DND-41 (cell line): ENCODE measurements at regions not wholly inside any gene's neighbourhood (a gene's known extent, or its start where the extent isn't known, plus 50 kb on each side); places are given as distances from the start of the nearest gene placed in this dataset.

ENCODE experiments used
- ATAC-seq: fragments of 200-7000 bp; cut with Tn5 transposase; 3 replicates; pipeline ENCODE4 v1.9.1; 2021; ENCODE audit warnings: low read depth; ENCODE audit not compliant: insufficient read depth
- DNase-seq: peaks from one replicate; pipeline ENCODE4 v3.0.0-alpha.2; 2020
- H2AFZ ChIP-seq: 2 replicates; pipeline ENCODE4 v1.6.0; 2012; ENCODE audit warnings: low read depth, low read length
- H3K27ac ChIP-seq: 2 replicates; pipeline ENCODE4 v1.5.1; 2012; ENCODE audit warnings: low read length, inconsistent platforms
- H3K27me3 ChIP-seq: fragments of 200-600 bp; sonication (generic); 2 replicates; pipeline ENCODE4 v1.6.0; 2012; ENCODE audit warnings: low read length, mild to moderate bottlenecking, inconsistent platforms; ENCODE audit not compliant: insufficient read depth, poor library complexity
- H3K36me3 ChIP-seq: 2 replicates; pipeline ENCODE4 v1.5.1; 2012; ENCODE audit warnings: low read length, inconsistent platforms; ENCODE audit not compliant: insufficient read depth
- H3K4me1 ChIP-seq: 2 replicates; pipeline ENCODE4 v1.5.1; 2012; ENCODE audit warnings: mild to moderate bottlenecking, low read length; ENCODE audit not compliant: insufficient read depth
- H3K4me2 ChIP-seq: 2 replicates; pipeline ENCODE4 v1.6.0; 2012; ENCODE audit warnings: mild to moderate bottlenecking, moderate library complexity, low read length, inconsistent platforms; ENCODE audit not compliant: insufficient read depth
- H3K4me3 ChIP-seq, 2 experiments: fragments of 200-600 bp in 1 of 2; shearing (Covaris generic) in 1 of 2; 2 replicates each; pipeline ENCODE4 v1.5.1; 2012 to 2016; ENCODE audit warnings: inconsistent platforms in 2 of 2, low read length in 2 of 2, mild to moderate bottlenecking in 2 of 2, low read depth in 1 of 2, moderate library complexity in 1 of 2
- H3K79me2 ChIP-seq: 2 replicates; pipeline ENCODE4 v1.6.0; 2012; ENCODE audit warnings: low read length, inconsistent platforms; ENCODE audit not compliant: insufficient read depth
- H3K9ac ChIP-seq: 2 replicates; pipeline ENCODE4 v1.6.0; 2012; ENCODE audit warnings: low read depth, mild to moderate bottlenecking, inconsistent platforms, low read length, moderate library complexity
- H3K9me3 ChIP-seq: 2 replicates; pipeline ENCODE4 v1.5.1; 2012; ENCODE audit warnings: low read length, moderate library complexity, mild to moderate bottlenecking, inconsistent platforms; ENCODE audit not compliant: insufficient read depth, severe bottlenecking
- H4K20me1 ChIP-seq: 2 replicates; pipeline ENCODE4 v1.6.0; 2012; ENCODE audit warnings: low read length; ENCODE audit not compliant: insufficient read depth
- CTCF ChIP-seq: IDR thresholded peaks from 2 replicates; pipeline ENCODE4 v1.5.1; 2012; ENCODE audit warnings: borderline replicate concordance, low read length, moderate library complexity, mild to moderate bottlenecking; ENCODE audit not compliant: poor library complexity, severe bottlenecking; ENCODE audit errors: extremely low read depth
- EZH2 ChIP-seq: IDR thresholded peaks from 3 replicates; pipeline ENCODE4 v1.6.1; 2012; ENCODE audit warnings: borderline replicate concordance, low read depth, mild to moderate bottlenecking, moderate library complexity, low read length, inconsistent platforms; ENCODE audit not compliant: severe bottlenecking

- no peak overlapping the region for H2AFZ ChIP-seq
- H4K20me1 ChIP-seq, result no peaks in the 10 kb centered on the region
- H3K4me1 ChIP-seq, result no peaks in the 10 kb centered on the region
- H3K36me3 ChIP-seq, result no peaks in the 10 kb centered on the region
- DNase-seq (no peak), ATAC-seq (no peak)
- no peaks in the 10 kb centered on the region for H3K27me3 ChIP-seq
- H3K27ac ChIP-seq, result no peak overlapping the region
- TF ChIP-seq CTCF (no peak), EZH2 (no peak)
- H3K4me3 ChIP-seq, result no peak overlapping the region
- H3K9ac ChIP-seq, result no peak overlapping the region
- H3K4me2 ChIP-seq, result no peak overlapping the region
- peaks cover 7% of the 10 kb centered on the region for H3K9me3 ChIP-seq
- no peaks in the 10 kb centered on the region for H3K79me2 ChIP-seq
Measured at GRCh38 chr2:105977212-105977611, 216.9 kb downstream of the UXS1 start.

DNA sequence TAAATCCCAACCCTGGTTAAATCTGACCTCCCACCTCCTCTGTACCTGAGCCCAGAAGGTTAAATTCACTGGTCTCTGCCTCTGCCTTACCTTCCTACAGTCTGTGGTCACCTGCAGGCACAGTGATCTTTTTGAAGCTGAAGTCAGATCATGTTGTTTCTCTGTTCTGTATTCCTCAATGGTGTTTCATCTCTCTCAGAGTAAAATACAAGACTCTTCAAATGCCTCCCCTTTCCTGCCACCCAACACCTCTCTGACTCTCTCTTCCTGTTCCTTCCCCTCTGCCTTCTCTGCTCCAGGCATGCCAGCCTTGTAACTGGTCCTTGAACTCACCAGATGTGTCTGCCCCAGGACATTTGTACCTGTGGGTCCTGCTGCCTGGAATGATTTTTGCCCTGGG is 219.3 kb downstream of the UXS1 start:
- TF ChIP-seq EZH2 (no peak), CTCF (no peak)
- DNase-seq, result no peak
- Histone ChIP-seq H3K79me2 (no peaks in the 10 kb centered on the region), H3K36me3 (no peaks in the 10 kb centered on the region), H3K4me2 (no peak overlapping the region), H3K4me3 (no peak overlapping the region), H3K27me3 (no peaks in the 10 kb centered on the region), H3K4me1 (no peaks in the 10 kb centered on the region), H3K9ac (no peak overlapping the region), H3K9me3 (peaks cover 7% of the 10 kb centered on the region), H3K27ac (no peak overlapping the region), H4K20me1 (no peaks in the 10 kb centered on the region), H2AFZ (no peak overlapping the region)
- ATAC-seq, result no peak

DNA sequence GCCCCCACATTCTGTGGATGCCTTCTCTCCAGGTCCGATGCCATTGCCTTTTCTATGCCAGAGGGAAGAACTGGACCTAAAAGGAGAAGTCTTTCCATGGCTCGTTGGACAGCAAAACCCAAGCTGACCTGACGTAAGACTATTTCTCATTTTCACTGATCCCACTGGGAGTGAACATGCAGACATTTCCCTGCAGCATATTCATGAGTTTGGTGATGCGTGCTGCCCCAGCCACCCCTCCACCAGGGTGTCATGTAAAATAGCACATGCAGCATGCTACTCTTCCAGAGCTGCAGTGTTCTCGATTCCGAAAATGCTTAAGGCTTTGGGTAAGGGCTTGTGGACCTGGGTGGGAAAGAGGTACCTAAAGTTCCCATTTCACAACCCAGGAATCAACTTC is 221.2 kb downstream of the UXS1 start:
- DNase-seq (no peak), ATAC-seq (no peak)
- H2AFZ ChIP-seq, result no peak overlapping the region
- no peaks in the 10 kb centered on the region for H3K27me3 ChIP-seq
- H3K79me2 ChIP-seq, result no peaks in the 10 kb centered on the region
- H3K4me3 ChIP-seq, result no peak overlapping the region
- no peaks in the 10 kb centered on the region for H3K4me1 ChIP-seq
- H3K36me3 ChIP-seq, result no peaks in the 10 kb centered on the region
- no peak overlapping the region for H3K9ac ChIP-seq
- no peak overlapping the region for H3K4me2 ChIP-seq
- no peak overlapping the region for H3K27ac ChIP-seq
- no peaks in the 10 kb centered on the region for H4K20me1 ChIP-seq
- H3K9me3 ChIP-seq, result no peaks in the 10 kb centered on the region
- no peak for TF ChIP-seq CTCF
- no peak for TF ChIP-seq EZH2

- H3K4me2 ChIP-seq, result no peak overlapping the region
- no peaks in the 10 kb centered on the region for H3K27me3 ChIP-seq
- no peaks in the 10 kb centered on the region for H3K79me2 ChIP-seq
- no peak overlapping the region for H3K27ac ChIP-seq
- DNase-seq (no peak), ATAC-seq (no peak; the same call in 2 of the 3 replicates)
- H3K9me3 ChIP-seq, result no peaks in the 10 kb centered on the region
- H3K4me1 ChIP-seq, result no peaks in the 10 kb centered on the region
- no peaks in the 10 kb centered on the region for H3K36me3 ChIP-seq
- no peak overlapping the region for H3K9ac ChIP-seq
- H2AFZ ChIP-seq, result no peak overlapping the region
- no peaks in the 10 kb centered on the region for H4K20me1 ChIP-seq
- TF ChIP-seq CTCF, result no peak
- TF ChIP-seq EZH2, result no peak
- H3K4me3 ChIP-seq, result no peak overlapping the region
Measured at GRCh38 chr2:105972246-105972645, 221.9 kb downstream of the UXS1 start.
